ENCODE measurements at regions not wholly inside any gene's neighbourhood (a gene's known extent, or its start where the extent isn't known, plus 50 kb on each side); places are given as distances from the start of the nearest gene placed in this dataset.

DNA sequence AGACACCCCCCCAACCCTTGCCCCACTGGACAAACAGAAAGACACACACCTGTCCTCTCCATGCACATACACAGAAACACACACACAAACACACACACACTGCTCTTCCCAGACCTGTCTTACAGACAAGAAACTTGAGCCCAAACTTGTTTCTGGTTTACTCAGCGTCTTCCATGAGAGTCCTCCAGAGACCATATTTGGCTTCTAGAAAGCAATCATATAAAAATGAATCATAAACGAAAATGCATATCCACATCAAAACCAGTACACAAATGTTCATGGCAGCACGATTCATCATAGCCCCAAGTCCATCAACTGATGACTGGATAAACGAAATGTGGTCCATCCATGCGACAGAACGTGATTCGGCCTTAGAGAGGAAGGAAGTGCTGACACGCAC, 84.2 kb upstream of the ASAP2 start:
- TF ChIP-seq, protein P1, sequence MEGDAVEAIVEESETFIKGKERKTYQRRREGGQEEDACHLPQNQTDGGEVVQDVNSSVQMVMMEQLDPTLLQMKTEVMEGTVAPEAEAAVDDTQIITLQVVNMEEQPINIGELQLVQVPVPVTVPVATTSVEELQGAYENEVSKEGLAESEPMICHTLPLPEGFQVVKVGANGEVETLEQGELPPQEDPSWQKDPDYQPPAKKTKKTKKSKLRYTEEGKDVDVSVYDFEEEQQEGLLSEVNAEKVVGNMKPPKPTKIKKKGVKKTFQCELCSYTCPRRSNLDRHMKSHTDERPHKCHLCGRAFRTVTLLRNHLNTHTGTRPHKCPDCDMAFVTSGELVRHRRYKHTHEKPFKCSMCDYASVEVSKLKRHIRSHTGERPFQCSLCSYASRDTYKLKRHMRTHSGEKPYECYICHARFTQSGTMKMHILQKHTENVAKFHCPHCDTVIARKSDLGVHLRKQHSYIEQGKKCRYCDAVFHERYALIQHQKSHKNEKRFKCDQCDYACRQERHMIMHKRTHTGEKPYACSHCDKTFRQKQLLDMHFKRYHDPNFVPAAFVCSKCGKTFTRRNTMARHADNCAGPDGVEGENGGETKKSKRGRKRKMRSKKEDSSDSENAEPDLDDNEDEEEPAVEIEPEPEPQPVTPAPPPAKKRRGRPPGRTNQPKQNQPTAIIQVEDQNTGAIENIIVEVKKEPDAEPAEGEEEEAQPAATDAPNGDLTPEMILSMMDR (IDR thresholded peaks at IDR 0.05; ENCODE audit: extremely low read depth in 1 of 2, insufficient read depth in 1 of 2, low read depth in 1 of 2, low read length in 2 of 2): no peak
- TF ChIP-seq POLR2A (IDR thresholded peaks at IDR 0.05; ENCODE audit: low read depth, low read length) (no peak), GATA2 (IDR thresholded peaks at IDR 0.05; ENCODE audit: insufficient read depth, insufficient read length, low read depth, low read length) (no peak), POLR2AphosphoS5 (IDR thresholded peaks at IDR 0.05; ENCODE audit: insufficient read depth, low read depth, low read length) (no peak), EZH2 (IDR thresholded peaks at IDR 0.05; ENCODE audit: borderline replicate concordance, low read depth, low read length, severe bottlenecking) (no peak)
